NCI-H345 treated with DMSO at 0.1 percent for 48 hours (cell line): ENCODE measurements at regions not wholly inside any gene's neighbourhood (a gene's known extent, or its start where the extent isn't known, plus 50 kb on each side); places are given as distances from the start of the nearest gene placed in this dataset.

ENCODE experiments used
- DNase-seq: peaks from one replicate; lab custom pipeline; 2025; ENCODE audit not compliant: unreplicated experiment; lab: John Stamatoyannopoulos, UW

DNA sequence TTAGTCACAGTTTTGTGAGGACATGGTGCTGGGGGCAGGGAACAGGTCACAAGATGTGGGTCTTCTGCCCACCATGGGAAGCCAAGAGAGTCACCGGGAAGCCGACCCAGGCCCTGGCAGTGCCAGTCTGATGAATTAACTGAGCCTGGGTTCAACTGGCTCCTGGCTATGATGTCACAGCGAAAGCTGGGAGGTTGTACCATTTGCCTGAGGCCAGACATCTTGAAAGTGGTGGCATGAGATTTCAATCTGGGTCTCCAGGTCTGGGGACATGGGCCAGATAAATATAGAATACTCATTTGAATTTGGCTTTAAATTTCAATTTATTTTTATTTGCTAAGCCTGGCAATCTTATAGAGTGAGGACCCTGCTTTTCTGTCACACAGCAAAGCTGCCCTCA, 280.9 kb downstream of the NSG2 start:
- no peak for DNase-seq

DNA sequence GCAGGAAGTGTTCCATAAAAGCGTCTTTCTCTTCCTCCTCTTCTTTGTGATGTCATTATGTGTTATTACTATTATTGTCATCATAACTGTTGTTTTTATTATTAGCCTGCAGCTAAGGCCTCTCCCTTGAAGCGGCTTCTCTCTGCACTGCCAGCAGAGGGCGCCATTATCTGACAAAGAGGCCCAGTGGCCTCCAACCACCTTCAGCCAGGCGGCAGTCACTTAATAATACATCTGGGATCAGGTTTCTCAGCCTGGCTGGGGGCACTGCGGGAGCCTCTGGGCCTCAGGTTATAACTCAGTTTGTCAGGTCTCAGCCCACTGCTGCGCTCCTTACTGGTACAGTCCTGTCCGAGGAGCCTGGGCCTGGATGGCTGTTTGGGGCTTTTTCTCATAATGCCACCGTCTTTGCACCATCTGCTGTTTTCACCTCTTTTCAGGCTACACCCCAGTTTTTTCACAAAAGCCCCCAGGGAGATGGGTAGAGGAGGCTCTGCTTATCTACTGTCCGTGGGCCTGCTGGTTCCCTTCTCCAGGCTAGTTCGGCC, 281.9 kb downstream of the NSG2 start:
- DNase-seq: peak; percentile 64

DNA sequence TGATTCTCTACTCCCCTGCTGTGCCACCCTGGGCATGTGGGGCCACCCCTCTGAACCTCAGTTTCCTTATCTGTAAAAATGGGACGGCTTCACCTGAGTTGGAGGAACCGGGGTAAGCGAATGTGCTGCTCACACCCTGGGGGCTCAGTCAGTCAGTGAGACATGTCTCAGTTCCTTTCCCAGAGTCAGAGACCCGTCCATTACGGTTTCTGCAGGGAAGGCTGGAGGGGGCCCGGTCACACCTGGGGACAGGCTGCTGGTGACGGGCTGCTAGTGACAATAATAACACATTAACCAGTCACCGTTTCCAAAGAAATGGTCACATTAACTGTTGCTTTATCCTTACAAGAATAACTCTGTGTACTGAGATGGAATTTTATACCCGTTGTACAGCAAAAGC, 282.4 kb downstream of the NSG2 start:
- no peak for DNase-seq

DNA sequence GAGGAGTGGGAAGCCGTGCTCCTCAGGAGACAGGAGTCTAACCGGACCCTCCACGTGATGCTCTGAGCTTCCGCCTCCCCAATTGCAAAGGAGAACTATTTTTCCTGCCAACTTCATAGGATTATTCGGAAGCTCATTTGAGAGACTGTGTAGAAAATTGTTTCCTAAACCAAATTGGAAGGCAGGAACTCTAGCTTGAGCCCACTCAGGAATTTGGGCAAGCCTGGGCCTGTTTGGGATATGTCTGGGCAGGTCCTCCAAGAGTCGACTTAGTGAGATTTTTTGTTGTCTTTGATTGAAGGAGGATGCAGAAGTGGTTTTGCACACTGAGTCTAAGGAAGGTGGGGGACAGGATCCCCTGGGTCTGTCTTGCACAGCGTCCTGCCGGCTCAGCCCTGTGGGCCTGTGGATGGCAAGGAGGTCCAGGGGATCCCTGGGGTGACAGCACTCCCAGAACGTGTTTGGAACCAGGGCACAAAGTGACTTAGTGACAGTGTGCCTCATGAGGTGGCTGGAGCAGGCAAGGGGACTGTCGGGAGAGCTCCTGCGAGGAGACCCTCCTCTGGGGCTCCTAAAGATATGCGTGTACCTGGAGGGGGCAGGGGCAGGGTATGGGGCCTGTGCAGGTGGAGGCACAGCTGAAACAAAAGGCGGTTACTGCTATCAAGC, 283.3 kb downstream of the NSG2 start:
- no peak for DNase-seq

DNA sequence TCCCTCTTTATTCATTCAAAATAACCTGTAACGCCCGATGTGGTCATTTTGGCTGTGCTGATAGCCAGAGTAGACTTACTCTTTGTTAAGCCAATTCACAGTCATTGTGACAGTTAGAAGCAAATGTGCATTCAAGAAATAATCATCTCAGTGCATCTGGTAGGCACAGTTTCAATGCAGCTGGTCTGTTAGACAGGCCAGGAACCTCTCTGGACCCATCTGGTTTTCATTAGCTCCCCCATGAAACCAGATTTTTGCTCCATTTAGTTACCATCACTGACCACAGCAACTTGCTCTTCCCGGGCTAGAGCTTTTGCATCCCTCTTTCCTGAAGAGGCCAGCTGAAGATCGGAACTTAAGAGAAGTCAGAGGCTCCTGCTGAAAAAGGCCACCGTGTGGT, 284.2 kb downstream of the NSG2 start:
- DNase-seq: no peak

DNA sequence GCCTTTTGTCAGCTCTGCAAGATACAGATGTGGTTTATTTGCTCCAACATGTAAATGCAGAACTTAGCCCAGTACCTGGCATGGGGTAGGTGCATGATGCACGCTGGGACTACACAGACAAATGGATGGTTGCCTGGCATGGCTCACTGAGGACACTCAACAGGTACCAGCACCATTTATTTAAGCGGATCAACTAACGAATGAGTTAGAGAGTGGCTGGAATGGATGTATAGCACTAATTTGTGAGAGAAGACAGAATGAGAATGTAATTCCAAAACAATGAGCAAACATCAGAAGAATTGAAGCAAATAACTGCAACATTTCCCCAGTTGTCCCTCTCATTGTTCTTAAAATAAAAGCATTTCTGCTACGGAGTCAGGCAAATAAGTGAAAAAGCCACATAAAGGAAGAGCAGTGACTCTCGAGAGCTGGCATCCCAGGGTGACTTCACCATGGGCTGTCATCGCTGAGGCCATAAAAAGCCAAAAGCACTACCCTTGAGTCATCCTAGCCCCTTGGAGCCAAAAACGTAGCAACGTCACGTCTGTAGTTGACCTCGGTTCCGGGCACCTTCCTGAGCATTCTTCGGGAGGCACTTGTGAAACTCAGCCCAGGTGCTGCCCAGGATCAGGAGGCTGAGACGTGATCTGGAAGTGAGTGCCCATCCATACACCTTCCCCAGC, 290.3 kb downstream of the NSG2 start:
- DNase-seq: no peak

DNA sequence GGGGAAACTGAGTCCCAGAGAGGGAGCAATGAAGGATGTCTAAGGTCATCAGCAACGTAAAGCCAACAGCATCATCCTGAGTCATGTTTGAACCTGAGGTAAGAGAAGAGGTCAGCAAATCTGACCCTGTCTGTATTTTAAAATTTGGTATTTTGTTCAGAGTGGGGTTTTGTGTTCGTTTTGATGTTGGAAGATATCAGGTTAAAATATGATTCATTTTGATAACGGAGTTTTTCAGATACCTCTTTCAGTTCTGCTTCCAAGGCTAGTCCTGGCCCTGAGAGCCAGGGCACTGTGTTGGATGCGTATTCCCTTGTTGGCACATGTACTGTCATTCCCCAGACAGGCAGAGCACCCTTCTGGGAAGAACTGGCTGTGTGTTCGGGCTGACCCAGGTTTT, 291.0 kb downstream of the NSG2 start:
- DNase-seq: no peak

DNA sequence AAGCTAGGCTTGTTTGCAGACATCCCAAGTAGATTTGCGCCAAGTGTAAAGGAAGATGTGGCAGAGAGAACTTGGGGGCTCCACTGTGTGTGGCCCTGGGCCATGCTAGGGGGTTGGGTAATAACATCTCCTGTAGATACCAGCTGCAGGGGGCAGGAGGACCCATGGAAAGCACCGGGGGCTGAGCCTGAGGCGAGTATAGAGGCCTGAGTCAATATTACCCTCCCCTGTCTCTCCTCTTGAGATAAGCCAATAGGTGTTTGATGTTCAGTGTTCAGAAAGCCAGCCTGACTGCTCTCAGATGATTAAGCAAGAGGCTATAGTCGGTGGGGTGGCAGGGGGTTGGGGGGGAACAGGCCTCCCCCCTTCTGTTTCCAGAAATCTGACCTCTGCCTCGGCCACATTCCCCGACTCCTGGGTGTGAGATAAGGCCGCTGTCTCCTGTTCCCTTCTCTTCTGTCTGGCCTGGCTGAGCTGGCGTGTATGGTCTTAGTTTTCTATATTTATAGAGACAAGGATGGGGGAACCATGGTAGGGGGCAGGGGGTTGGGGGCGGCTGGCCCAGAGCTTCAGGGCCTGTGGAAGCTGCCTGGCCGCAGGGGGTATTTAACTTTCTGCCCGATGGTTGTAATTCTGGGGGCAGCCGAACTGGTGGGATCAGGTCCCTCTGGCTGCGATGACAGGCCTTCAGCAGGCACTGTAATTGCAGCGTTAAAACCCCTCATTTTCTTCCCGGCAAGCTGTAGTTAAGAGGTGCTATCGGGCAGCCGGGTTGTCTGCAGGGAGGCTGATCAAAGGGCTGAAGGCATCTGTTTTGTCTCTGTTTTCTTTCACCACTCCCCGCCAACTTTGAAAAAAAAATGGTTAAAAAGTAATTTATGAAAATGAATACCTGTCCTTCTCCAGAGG, 292.0 kb downstream of the NSG2 start:
- DNase-seq: no peak

DNA sequence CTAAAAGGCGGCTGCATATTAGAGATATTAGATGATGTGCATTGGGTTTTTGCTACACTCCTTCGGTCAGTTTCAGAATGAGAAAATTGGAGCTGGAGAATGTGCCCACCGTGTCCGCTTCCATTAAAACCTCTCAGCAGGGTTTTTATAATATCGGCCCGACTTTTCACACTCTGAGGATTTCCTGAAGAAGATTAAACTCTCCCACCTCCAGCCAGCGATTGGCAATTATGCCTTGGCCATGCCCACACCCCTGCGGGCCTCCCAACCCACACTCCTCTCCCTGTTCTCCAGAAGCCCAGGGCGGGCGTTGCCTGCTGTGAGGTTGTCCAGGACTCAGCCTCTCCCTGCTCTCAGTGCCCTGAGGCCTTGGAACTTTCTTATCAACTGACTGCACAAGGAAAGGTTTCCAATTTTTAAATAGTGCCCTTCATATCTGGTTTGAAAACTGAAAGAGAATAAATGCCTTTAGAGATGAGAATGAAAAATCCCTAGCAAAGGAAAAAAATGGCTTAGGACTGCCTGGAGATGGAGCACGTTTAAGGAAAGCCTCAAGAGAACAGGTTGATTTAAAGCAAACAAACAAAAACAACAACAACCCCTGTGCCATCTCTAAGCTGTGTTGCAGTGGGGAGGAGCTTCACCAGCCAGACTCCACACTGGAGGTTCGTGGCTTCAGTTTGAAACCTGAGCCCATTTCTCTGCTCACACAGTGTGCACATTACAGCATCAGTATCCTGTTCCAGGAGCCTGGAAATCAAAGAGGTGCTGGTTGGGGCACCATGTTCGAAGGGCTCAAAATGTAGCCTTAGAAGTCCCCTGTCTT, 292.9 kb downstream of the NSG2 start:
- no peak for DNase-seq

DNA sequence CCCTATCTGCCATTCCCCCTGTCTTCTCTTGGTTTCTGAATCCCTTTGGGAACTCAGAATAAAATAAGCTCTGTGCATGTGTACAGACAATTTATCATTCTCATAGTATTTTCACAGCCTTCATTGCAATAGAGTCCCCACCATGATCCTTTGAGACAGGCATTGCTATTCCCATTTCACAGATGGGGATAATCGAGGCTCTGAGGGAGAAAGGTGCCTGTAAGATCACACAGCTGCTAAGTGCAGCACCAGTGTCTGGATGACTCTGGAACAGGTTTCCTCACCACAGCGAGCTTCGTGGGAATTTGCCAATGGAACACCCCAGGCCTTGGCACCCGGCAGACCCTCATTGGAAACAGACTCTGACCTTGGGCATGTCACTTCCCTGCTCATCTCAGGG, 293.6 kb downstream of the NSG2 start:
- DNase-seq: no peak

DNA sequence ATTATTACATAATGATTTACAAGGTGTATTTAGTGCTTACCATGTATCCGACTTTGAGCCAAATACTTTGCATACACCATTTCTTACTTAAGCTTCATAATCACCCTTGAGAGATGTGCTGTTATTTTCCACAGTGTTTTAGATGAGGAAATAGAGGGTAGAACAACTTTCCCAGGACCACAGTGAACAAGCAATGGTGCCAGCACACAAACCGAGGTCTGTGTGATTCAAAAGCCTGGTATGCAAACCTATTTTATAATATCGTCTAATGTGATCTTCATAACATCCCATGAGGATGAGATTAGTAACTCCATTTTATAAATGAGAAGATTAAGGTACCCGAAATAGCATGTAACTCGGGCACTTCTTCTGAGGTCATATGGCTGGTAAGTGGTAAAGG, 294.7 kb downstream of the NSG2 start:
- no peak for DNase-seq

DNA sequence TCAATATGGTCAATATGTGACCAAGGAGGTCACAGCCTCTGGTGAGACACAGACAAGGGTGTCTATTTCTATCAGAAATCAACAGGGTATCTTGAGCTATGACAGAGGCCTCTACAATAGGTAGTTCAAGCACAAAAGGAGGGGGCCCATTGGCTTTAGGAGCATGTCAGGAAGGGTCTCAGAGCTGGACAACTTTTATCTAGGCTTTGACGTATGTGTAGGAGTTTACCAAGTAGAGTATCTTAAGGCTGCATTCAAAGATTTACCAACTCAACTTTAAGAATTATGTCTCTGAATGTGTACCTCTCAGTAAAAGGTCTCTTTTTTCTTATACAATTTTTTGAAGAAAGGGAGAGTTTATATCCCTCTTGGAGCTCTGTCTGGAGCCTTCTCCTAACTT, 297.2 kb downstream of the NSG2 start:
- no peak for DNase-seq

DNA sequence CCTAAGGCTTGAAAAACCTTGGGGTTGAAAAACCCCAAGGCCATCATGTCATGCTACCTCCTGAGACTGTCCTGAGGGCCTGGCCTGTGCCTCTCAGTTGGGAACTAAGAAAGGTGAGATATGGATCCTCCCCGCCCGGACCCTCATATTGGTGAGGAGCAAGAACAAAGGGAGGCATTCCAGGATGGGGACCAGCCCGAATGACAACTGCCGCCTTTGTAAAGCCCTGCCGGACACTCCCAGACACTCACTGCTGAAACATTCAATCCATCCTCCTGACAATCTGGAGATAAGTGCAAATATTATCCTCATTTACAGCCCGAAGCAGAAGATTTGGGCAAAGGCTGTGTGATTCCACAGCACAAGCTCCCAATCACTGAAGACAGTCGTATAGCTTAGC, 298.3 kb downstream of the NSG2 start:
- no peak for DNase-seq

DNA sequence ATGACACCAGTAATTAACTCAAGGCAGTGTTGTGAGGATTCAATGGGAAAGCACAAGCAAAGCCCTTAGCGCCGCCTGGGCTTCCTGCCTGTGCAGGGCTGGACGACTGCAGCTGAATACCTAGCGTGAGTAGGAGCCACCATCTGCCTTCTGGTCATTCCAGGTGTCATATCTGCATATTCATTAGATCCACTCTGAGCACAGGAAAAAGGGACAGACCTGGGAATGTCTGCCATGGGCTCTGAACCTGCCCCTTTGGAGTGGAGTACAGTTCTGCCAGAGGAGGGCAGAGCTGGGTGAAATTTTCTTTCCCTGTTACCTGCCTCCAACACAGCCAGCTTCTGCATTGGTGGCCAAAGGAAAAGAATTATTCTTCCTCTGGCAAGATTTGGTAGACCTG, 298.8 kb downstream of the NSG2 start:
- DNase-seq: no peak

DNA sequence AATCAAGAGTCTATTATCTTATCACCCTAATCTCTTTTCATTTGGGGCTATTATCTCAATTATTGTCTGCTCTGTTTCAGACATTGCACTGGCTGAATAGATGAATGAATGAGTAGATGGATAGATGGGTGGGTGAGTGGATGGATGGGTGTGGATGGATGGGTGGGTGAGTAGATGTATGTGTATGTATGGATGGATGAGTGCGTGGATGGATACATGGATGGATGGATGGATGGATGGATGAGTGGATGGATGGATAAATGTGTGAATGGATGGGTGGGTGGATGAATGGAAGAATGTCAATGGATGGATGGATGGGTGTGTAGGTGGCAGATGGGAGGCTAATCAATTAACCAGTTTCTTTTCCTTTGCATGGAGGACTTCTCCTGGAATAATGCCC, 301.7 kb downstream of the NSG2 start:
- no peak for DNase-seq

DNA sequence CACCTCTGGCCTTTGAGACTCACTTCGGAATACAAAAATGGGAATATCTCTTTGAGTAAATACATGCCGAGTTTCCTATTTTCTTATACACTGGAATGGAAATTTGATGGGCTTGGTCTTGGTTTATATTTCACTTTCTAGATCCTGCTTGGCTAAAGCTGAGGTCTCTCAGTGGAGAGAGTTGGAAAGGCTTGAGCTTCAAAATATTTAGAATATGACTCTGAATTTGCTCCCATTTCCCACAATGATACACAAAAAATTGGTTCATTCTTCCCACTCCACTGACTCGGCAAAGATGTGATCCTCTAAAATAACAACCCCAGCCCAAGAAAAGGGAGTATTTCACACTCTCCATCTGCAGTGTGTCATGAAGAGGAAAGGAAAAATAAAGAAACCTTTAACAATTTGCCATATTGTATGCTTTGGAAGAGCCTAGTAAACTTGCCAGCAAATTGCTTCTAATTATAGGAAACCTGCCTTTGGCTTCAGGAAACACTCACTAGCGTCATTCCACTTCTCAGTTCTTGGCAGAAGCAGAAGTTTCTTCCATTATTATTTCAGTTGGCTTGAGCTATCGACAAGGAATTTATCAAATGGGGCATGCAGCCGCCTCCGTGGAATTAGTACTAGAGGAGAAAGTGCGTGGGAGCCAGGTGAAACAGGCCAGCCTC, 302.9 kb downstream of the NSG2 start:
- no peak for DNase-seq

DNA sequence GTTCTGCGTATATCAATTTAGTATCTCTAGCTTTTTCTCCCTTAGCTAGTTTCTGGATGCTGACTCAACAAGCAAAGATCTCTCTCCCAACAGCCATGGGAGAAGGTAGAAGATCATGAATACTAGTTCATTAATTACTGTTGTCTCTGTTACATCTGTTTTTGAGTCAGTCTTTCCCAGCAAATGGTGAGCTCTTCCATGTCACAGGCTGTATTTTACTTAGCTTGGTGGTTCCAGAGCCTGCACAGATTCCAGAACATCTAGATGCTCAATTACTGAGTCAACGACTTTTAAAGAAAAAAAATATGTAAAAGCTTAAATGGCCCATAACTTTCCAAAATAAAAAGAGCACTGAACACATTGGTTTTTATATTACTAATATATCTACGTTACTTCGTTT, 307.2 kb downstream of the NSG2 start:
- no peak for DNase-seq

DNA sequence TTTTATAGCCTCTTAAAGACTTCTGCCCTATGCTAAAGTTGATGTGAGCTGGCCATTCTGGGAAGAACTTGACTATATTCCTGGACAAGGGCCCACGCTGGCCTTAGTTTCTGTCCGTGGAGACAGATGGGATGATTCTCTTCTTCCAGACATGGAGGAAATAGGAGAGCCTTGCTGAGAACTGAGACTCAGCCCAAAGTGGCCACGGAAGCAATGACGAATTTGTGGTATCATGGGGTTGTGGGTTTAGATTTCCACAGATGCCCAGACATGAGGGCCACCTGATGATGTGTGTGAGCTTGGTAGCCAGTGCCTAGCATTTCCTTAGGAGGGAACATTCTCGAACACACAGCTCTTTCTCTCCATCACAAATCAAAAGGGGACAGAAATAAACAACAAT, 309.1 kb downstream of the NSG2 start:
- DNase-seq: no peak

DNA sequence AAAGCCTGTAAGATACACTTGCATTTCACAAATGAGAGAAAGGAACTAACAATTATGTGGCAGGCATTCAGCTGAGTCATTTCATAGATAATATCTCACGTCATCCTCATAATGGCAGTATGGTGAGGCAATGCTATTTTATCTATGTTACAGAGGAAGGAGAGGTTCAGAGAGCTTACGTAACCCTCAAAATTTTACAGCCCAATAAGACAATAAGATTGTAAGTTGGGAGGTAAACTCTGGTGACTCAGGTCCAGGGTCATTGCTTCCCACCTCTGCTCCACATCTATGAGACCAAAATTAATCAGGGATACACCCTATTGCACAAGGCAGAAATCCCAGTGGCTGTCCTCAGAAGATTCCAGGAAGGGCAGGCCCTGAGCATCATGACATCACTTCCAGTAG, 309.7 kb downstream of the NSG2 start:
- no peak for DNase-seq

DNA sequence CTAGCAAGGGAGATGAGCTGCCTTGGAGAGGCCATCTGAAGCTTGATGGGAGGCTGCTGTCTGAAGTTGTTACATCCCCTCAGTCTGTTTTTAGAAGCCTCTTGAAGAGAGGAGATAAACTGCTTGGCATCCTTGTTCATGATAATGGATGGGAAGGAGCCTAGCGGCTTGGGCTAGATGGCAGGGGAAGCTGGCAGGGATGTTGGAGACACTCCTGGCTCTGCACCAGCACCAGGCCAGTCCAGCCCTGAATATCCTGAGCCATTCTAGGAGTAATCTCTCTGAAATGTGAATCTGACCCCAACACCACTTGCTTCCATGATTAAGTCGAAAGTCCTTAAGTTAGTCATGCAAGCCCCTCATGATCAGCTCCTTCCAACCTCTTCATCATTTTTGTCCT, 310.5 kb downstream of the NSG2 start:
- no peak for DNase-seq
